Skeletal muscle tissue (tissue), 3 donors: ENCODE measurements at regions not wholly inside any gene's neighbourhood (a gene's known extent, or its start where the extent isn't known, plus 50 kb on each side); places are given as distances from the start of the nearest gene placed in this dataset.
"Not testable (repeated sequence)": the region's sequence is repeated elsewhere in the genome, so short reads cannot be mapped to it uniquely, and the experiment has no call there.

Experiments used
- H3K27ac ChIP-seq: one replicate; pipeline ENCODE4 v1.7.0; 2013; ENCODE audit warnings: mild to moderate bottlenecking, low read depth, low read length, inconsistent platforms
- H3K27me3 ChIP-seq, 3 donors: one replicate each; pipeline ENCODE4 v1.7.0; 2013; ENCODE audit warnings: low read length in 3 of 3; ENCODE audit not compliant: control insufficient read depth in 3 of 3, insufficient read depth in 3 of 3
- H3K36me3 ChIP-seq, 3 donors: one replicate each; pipeline ENCODE4 v1.7.0; 2013; ENCODE audit warnings: low read length in 3 of 3; ENCODE audit not compliant: control insufficient read depth in 3 of 3, insufficient read depth in 3 of 3
- H3K4me1 ChIP-seq, 3 donors: one replicate each; pipeline ENCODE4 v1.7.0; 2013; ENCODE audit warnings: low read length in 3 of 3, mild to moderate bottlenecking in 3 of 3; ENCODE audit not compliant: control insufficient read depth in 3 of 3, insufficient read depth in 3 of 3
- H3K4me3 ChIP-seq, 3 donors: one replicate each; pipeline ENCODE4 v1.7.0; 2013; ENCODE audit warnings: low read length in 3 of 3
- H3K9ac ChIP-seq, 3 donors: one replicate each; pipeline ENCODE4 v1.7.0; 2013; ENCODE audit warnings: low read length in 3 of 3, mild to moderate bottlenecking in 3 of 3, moderate library complexity in 2 of 3, low read depth in 1 of 3
- H3K9me3 ChIP-seq, 3 donors: one replicate each; pipeline ENCODE4 v1.7.0; 2013; ENCODE audit warnings: low read length in 3 of 3; ENCODE audit not compliant: control insufficient read depth in 3 of 3
- donor health status: Osteomylitis.

DNA sequence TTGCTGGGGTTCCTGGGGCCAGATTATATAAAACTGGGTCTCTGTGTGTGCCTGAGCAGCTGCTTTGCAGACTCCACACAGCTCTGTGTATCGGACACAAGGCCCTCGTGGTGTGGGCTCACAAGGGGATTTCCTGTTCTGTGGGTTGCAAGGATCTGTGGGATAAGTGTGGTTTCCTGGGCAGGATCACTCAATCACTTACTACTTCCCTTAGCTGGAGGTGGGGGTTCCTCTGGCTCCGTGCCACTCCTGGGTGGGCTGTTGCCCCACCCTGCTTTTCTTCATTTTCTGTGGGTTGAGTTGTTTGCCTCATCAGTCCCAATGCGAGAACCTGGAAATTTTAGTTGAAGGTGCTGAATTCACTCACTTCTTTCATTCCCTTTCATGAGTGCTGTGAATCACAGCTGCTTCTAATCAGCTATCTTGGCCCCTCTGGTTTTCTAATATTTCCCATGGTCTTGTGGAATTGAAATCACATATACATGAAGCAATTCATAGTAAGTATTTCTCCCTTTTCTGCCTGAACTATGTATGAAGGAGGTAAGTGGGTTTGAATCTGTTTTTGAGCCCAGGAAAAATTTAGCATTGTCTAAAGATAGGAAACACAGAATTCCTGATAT, 196.3 kb downstream of the DCDC2C start:
- Histone ChIP-seq H3K27ac (no peak overlapping the region), H3K4me3 (no peak overlapping the region), H3K9ac (no peak overlapping the region), H3K36me3 (no peaks in the 10 kb centered on the region), H3K9me3 (no peaks in the 10 kb centered on the region), H3K4me1 (no peaks in the 10 kb centered on the region), H3K27me3 (no peaks in the 10 kb centered on the region)

DNA sequence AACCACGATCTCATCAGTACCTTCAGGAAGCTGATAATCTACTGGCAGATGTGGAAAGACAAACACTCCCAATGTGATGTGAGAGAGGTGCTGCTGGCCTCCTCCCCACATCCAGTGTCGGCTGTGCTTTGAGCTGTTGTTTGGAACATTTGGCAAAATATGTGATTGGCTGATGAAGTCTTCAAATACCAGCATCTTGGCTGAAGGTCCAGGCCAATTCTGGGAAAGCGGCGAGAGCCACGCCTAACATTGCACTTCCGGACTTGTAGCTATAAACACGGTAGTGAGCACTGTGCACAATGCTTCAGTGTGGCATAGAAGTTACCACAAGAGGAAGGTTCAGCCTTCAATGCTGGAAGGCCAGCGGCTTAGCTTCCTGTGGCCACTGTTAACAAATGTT, 198.8 kb downstream of the DCDC2C start:
- Histone ChIP-seq H3K4me3 (no peak overlapping the region), H3K36me3 (no peaks in the 10 kb centered on the region), H3K27me3 (no peaks in the 10 kb centered on the region), H3K4me1 (no peaks in the 10 kb centered on the region), H3K9me3 (no peaks in the 10 kb centered on the region), H3K9ac (no peak overlapping the region), H3K27ac (no peak overlapping the region)

DNA sequence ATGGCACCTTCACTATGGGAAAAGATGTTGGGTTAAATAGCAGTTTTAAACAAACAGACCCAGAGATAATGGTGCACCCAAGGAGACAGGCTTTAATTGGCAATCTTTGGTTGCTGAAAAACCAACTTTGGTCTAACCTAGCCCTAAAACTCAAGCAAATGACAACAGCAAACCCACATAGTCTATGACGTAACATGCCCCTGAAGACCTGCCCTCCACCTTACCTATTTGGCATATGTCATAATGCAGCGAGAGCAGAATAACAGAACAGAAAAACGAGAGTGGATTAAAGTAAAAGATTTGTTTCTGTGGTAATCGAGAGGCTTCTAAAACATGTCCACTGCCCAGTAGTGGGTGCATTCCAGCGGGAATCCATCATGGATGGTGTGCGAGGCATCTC, 200.7 kb downstream of the DCDC2C start:
- Histone ChIP-seq H3K36me3 (no peaks in the 10 kb centered on the region), H3K9me3 (no peaks in the 10 kb centered on the region), H3K9ac (no peak overlapping the region), H3K27ac (no peak overlapping the region), H3K27me3 (no peaks in the 10 kb centered on the region), H3K4me1 (no peaks in the 10 kb centered on the region), H3K4me3 (no peak overlapping the region)

DNA sequence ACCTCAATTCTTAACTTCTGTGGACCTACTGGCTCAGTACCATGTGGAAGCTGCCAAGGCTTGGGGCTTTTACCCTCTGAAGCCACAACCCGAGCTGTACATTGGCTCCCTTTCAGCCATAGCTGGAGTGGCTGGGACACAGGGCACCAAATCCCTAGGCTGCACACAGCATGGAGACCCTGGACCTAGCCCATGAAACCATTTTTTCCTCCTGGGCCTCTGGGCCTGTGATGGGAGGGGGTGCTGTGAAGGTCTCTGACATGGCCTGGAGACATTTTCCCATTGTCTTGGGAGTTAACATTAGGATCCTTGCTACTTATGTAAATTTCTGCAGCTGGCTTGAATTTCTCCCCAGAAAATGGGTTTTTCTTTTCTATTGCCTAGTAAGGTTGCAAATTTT, 205.1 kb downstream of the DCDC2C start:
- H3K9ac ChIP-seq, H3K4me1 ChIP-seq, H3K27me3 ChIP-seq, H3K9me3 ChIP-seq, H3K4me3 ChIP-seq, H3K27ac ChIP-seq, H3K36me3 ChIP-seq: not testable (repeated sequence)

DNA sequence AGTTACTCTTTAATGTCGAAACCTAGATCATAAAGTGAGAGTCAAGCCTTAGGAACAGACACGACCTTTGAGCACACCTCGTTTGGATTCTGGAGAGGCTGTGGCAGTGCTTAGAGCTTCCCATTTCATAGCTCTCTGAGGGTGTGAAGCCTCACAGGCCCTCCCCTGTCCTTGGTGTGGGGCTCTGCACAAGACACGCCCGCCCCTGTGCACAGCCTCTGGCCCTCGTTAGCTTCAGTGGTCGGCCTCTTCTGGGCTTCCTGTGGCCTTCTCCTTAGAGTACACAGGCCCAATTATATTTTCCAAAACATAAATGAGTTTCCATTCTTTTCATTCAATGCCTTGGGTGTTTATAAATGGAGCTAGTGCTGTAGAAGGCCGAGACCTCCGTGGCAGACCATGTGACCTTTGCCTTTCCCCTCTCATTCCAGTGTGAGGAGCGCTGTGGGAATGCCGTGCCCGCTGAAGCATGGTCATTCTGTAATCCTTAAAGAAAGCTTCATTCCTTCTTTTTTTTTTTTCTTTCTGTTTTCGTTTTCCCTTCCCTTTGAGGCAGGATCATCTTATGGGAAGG, 208.6 kb downstream of the DCDC2C start:
- no peaks in the 10 kb centered on the region for H3K36me3 ChIP-seq
- H3K4me3 ChIP-seq: no peak overlapping the region
- H3K27me3 ChIP-seq: no peaks in the 10 kb centered on the region
- no peak overlapping the region for H3K9ac ChIP-seq
- H3K27ac ChIP-seq: no peak overlapping the region
- peaks cover 0 to 2% (median 0%) of the 10 kb centered on the region in 3 donors for H3K4me1 ChIP-seq
- H3K9me3 ChIP-seq: no peaks in the 10 kb centered on the region

DNA sequence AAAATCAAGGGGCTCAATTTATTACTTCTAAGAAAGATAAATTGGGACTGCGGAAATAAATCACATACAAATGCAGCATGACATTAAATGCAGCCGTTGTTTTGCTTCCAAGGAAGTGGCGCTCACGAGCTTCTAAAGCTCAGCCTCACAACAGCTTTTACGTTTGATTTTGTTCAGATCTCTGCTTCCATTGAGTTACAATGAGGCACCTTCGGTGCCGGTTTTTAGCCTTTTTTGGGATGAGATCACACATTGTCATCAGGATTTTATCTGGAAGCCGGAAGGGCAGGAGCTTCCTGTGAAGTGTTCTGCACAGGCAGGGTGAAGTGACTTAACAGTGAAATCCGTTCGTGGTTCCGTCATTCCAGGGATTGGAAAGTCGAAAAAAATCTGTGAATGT, 209.8 kb downstream of the DCDC2C start:
- Histone ChIP-seq H3K9ac (no peak overlapping the region), H3K27me3 (no peaks in the 10 kb centered on the region), H3K27ac (no peak overlapping the region), H3K4me1 (peaks cover 0 to 2% (median 0%) of the 10 kb centered on the region in 3 donors), H3K36me3 (no peaks in the 10 kb centered on the region), H3K4me3 (peak overlapping the region in 1 of 3 donors; percentile 26), H3K9me3 (no peaks in the 10 kb centered on the region)

DNA sequence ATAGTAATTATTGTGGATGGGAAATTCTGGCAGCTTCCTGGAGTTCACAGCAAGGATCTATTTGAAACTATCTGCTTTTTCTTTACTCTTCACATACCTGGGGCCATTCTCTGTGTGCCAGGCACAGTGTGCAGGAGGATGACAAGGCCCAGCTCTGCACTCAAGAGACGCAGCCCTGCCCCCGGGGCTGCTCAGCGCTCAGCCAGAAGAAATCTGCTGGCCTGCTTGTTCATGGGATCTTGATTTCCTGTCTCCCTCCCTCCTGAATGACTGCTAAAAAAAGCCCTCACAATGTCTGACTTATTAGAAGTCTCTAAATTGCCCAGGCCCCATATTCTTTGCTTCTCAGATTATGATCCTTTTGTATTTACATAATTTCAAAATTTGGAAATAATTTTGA, 210.9 kb downstream of the DCDC2C start:
- Histone ChIP-seq H3K36me3 (no peaks in the 10 kb centered on the region), H3K27me3 (no peaks in the 10 kb centered on the region), H3K4me1 (peaks cover 0 to 2% (median 0%) of the 10 kb centered on the region in 3 donors), H3K9me3 (no peaks in the 10 kb centered on the region), H3K9ac (no peak overlapping the region), H3K4me3 (no peak overlapping the region), H3K27ac (no peak overlapping the region)

DNA sequence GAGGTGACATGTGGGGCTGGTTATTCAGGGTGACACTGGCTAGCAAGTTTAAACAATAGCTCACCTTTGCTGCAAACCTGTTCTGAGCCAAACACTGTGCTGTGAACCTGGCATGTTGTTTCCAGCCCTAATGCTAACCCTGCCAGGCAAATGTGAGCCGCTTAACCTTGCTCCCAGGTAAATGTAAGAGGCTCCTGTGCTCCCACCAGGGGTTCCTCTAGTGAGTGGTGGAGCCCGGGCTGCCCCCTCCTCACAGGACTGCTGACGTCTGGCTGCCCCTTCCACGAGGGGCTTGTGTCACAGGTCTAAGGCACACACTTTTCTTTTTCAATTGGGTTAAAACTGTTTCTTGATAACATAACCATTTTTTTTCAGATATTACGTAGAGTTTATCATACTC, 223.7 kb downstream of the DCDC2C start:
- Histone ChIP-seq H3K36me3 (no peaks in the 10 kb centered on the region), H3K27ac (no peak overlapping the region), H3K9me3 (no peaks in the 10 kb centered on the region), H3K9ac (no peak overlapping the region), H3K4me3 (no peak overlapping the region), H3K27me3 (peaks cover 0 to 4% (median 0%) of the 10 kb centered on the region in 3 donors), H3K4me1 (no peaks in the 10 kb centered on the region)

DNA sequence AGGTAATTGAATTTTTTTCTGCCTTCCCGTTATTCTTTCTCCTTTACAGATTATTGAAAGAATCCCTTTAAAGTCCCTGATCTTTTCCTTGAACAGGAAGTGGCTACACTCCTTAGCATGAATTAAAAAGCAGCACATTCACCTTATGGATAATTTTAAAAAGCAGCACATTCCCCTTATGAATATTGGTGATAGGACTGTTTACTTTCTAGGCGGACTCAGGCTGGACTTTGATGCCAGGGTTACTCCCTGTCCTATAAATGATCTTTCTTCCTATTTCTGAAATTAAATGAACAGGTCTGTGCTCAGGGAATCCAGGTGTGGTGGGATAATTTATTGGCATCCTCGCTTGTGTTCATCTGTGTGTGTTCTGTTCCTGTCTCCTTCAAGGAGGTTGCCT, 226.0 kb downstream of the DCDC2C start:
- H3K4me1 ChIP-seq: no peaks in the 10 kb centered on the region
- H3K36me3 ChIP-seq: no peaks in the 10 kb centered on the region
- no peaks in the 10 kb centered on the region for H3K9me3 ChIP-seq
- no peak overlapping the region for H3K9ac ChIP-seq
- H3K27me3 ChIP-seq: no peaks in the 10 kb centered on the region
- no peak overlapping the region for H3K4me3 ChIP-seq
- no peak overlapping the region for H3K27ac ChIP-seq

DNA sequence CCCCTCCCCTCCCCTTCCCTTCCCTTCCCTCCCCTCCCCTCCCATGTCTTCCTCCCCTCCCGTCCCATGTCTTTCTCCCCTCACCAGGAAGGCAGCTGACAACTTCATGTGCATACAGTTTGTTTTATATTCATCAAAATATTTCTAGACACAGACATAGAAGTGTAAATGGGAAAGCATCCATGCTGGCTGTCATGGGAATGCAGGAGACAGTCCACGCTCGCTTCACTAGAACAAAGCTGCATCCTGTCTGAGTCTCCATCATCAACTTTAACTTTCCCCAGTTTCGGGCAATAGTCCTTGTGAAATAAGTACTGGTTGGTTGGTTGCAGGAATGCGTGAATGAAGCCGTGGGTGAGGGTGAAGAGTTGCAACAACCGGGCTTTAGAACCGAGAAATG, 226.9 kb downstream of the DCDC2C start:
- Histone ChIP-seq H3K27ac (no peak overlapping the region), H3K4me3 (no peak overlapping the region), H3K4me1 (no peaks in the 10 kb centered on the region), H3K9ac (no peak overlapping the region), H3K36me3 (no peaks in the 10 kb centered on the region), H3K27me3 (no peaks in the 10 kb centered on the region), H3K9me3 (no peaks in the 10 kb centered on the region)
